ENCODE measurements at regions not wholly inside any gene's neighbourhood (a gene's known extent, or its start where the extent isn't known, plus 50 kb on each side); places are given as distances from the start of the nearest gene placed in this dataset.

- TF ChIP-seq CTCF (conservative IDR thresholded peaks at IDR 0.05; ENCODE audit: low read depth) = no peak
- ChIA-PET POLR2A (ENCODE audit: low non-redundant PET) (no interaction called here), CTCF (no interaction called here)
- no peak overlapping the region for H3K27ac ChIP-seq
- no peak for DNase-seq (ENCODE audit: low spot score)
These were observed 478.9 kb upstream of the GRM3 start for GRCh38 chr7:86164827-86165226.

- CTCF ChIA-PET = no interaction called here
- TF ChIP-seq CTCF (conservative IDR thresholded peaks at IDR 0.05; ENCODE audit: low read depth) = no peak
- DNase-seq (ENCODE audit: low spot score) = no peak
- POLR2A ChIA-PET (ENCODE audit: low non-redundant PET) = no interaction called here
- no peak overlapping the region for H3K27ac ChIP-seq
These were observed 485.6 kb upstream of the GRM3 start for GRCh38 chr7:86158111-86158510.

GRCh38 chr7:86155623-86156022 lies 488.1 kb upstream of the GRM3 start:
- CTCF ChIA-PET = no interaction called here
- TF ChIP-seq CTCF (conservative IDR thresholded peaks at IDR 0.05; ENCODE audit: low read depth) = no peak
- POLR2A ChIA-PET (ENCODE audit: low non-redundant PET) = no interaction called here
- H3K27ac ChIP-seq = no peak overlapping the region
- no peak for DNase-seq (ENCODE audit: low spot score)

- DNase-seq (ENCODE audit: low spot score) = no peak
- no peak for TF ChIP-seq CTCF (conservative IDR thresholded peaks at IDR 0.05; ENCODE audit: low read depth)
- H3K27ac ChIP-seq = no peak overlapping the region
- CTCF ChIA-PET = no interaction called here
- POLR2A ChIA-PET (ENCODE audit: low non-redundant PET) = no interaction called here
These were observed 490.8 kb upstream of the GRM3 start for GRCh38 chr7:86152926-86153325.

- CTCF ChIA-PET = interaction anchor here (0.6 kb wide), 2 partner anchors 137 to 172 kb away, joined by 3 read pairs; no protein-coding TSS in a partner anchor
- H3K27ac ChIP-seq = no peak overlapping the region
- no peak for TF ChIP-seq CTCF (conservative IDR thresholded peaks at IDR 0.05; ENCODE audit: low read depth)
- DNase-seq (ENCODE audit: low spot score) = no peak
- POLR2A ChIA-PET (ENCODE audit: low non-redundant PET) = no interaction called here
These were observed 494.6 kb upstream of the GRM3 start for GRCh38 chr7:86149024-86149665.

GRCh38 chr7:86148501-86148900 lies 495.2 kb upstream of the GRM3 start:
- ChIA-PET CTCF (no interaction called here), POLR2A (ENCODE audit: low non-redundant PET) (no interaction called here)
- DNase-seq (ENCODE audit: low spot score) = no peak
- no peak for TF ChIP-seq CTCF (conservative IDR thresholded peaks at IDR 0.05; ENCODE audit: low read depth)
- H3K27ac ChIP-seq = no peak overlapping the region

Data from RWPE1 (cell line).